Endodermal cell (in vitro differentiated cells): ENCODE measurements at regions not wholly inside any gene's neighbourhood (a gene's known extent, or its start where the extent isn't known, plus 50 kb on each side); places are given as distances from the start of the nearest gene placed in this dataset.

Experiments used
- DNase-seq: peaks from one replicate; pipeline ENCODE4 v3.0.0-alpha.2; 2017
- H3K27ac ChIP-seq: 2 replicates; pipeline ENCODE4 v1.5.1; 2013; ENCODE audit warnings: mild to moderate bottlenecking, low read depth, low read length, moderate library complexity
- H3K27me3 ChIP-seq: 2 replicates; pipeline ENCODE4 v1.6.1; 2013; ENCODE audit warnings: mild to moderate bottlenecking, low read length, moderate library complexity; ENCODE audit not compliant: insufficient read depth, control insufficient read depth, poor library complexity, severe bottlenecking
- H3K36me3 ChIP-seq: 2 replicates; pipeline ENCODE4 v1.7.0; 2013; ENCODE audit warnings: mild to moderate bottlenecking, low read length, moderate library complexity; ENCODE audit not compliant: control insufficient read depth, insufficient read depth
- H3K4me1 ChIP-seq: one replicate; pipeline ENCODE4 v1.7.0; 2013; ENCODE audit warnings: low read length; ENCODE audit not compliant: control insufficient read depth, insufficient read depth
- H3K4me3 ChIP-seq: 2 replicates; pipeline ENCODE4 v1.5.1; 2013; ENCODE audit warnings: mild to moderate bottlenecking, low read length, moderate library complexity
- H3K9ac ChIP-seq: 2 replicates; pipeline ENCODE4 v1.6.1; 2013; ENCODE audit warnings: mild to moderate bottlenecking, low read length, moderate library complexity; ENCODE audit not compliant: poor library complexity, severe bottlenecking; ENCODE audit errors: extremely low read depth
- H3K9me3 ChIP-seq: 2 replicates; pipeline ENCODE4 v1.6.1; 2013; ENCODE audit warnings: mild to moderate bottlenecking, low read length, moderate library complexity; ENCODE audit not compliant: control insufficient read depth
- H3K27ac Mint-ChIP-seq: 2 replicates; pipeline ENCODE4 v1.8.0; 2020; ENCODE audit warnings: mixed read lengths
- H3K27me3 Mint-ChIP-seq: 2 replicates; pipeline ENCODE4 v1.8.0; 2021; ENCODE audit warnings: mild to moderate bottlenecking, mixed read lengths; ENCODE audit not compliant: insufficient read depth
- H3K36me3 Mint-ChIP-seq: 2 replicates; pipeline ENCODE4 v1.8.0; 2020; ENCODE audit warnings: low read depth, mixed read lengths
- H3K4me1 Mint-ChIP-seq: 2 replicates; pipeline ENCODE4 v1.8.0; 2020; ENCODE audit warnings: mixed read lengths
- H3K4me3 Mint-ChIP-seq: 2 replicates; pipeline ENCODE4 v1.8.0; 2020; ENCODE audit warnings: mild to moderate bottlenecking, moderate library complexity, mixed read lengths
- H3K9me3 Mint-ChIP-seq: 2 replicates; pipeline ENCODE4 v1.8.0; 2020; ENCODE audit warnings: mild to moderate bottlenecking, mixed read lengths
- WGBS, 2 experiments: methylation state at CpG; one replicate each; pipeline versions ENCODE4 v1.1.5 to v1.1.7; 2013; ENCODE audit warnings: missing lambda C conversion rate in 2 of 2, mixed read lengths in 1 of 2; ENCODE audit not compliant: insufficient coverage in 1 of 2, insufficient read length in 1 of 2; 5-methylcytosine and 5-hydroxymethylcytosine counted together
- TF ChIP-seq, protein P1 (sequence below): fragments of 200-600 bp; sonication (generic); conservative IDR thresholded peaks from 2 replicates; pipeline ENCODE4 v1.5.0; 2021; ENCODE audit warnings: antibody characterized with exemption, mild to moderate bottlenecking

DNA sequence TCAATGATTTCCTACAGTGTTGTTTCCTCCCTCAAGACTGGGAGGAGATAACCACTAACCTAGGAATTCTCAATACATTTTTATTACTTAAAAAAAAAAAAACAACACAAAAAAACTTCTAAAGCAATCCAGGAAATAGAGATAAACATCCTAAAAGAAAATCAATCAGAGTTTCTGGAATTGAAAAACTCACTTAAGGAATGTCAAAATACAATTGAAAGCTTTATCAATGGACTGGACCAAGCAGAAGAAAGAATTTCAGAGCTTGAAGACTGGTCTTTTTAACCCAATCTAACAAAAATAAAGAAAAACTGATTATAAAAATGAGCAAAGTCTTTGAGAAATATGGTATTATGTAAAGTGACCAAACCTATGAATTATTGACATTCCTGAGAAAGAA is 394.1 kb downstream of the XPNPEP1 start:
- Mint-ChIP-seq H3K4me3 (no peak overlapping the region), H3K4me1 (peaks cover 5% of the 10 kb centered on the region), H3K9me3 (peaks cover 33% of the 10 kb centered on the region), H3K27me3 (no peaks in the 10 kb centered on the region), H3K36me3 (no peaks in the 10 kb centered on the region), H3K27ac (no peak overlapping the region)
- DNase-seq = no peak
- Histone ChIP-seq H3K9me3 (peaks cover 47% of the 10 kb centered on the region), H3K36me3 (no peaks in the 10 kb centered on the region), H3K4me1 (no peaks in the 10 kb centered on the region), H3K27ac (no peak overlapping the region), H3K9ac (no peak overlapping the region), H3K4me3 (no peak overlapping the region), H3K27me3 (no peaks in the 10 kb centered on the region)
- TF ChIP-seq, protein P1, sequence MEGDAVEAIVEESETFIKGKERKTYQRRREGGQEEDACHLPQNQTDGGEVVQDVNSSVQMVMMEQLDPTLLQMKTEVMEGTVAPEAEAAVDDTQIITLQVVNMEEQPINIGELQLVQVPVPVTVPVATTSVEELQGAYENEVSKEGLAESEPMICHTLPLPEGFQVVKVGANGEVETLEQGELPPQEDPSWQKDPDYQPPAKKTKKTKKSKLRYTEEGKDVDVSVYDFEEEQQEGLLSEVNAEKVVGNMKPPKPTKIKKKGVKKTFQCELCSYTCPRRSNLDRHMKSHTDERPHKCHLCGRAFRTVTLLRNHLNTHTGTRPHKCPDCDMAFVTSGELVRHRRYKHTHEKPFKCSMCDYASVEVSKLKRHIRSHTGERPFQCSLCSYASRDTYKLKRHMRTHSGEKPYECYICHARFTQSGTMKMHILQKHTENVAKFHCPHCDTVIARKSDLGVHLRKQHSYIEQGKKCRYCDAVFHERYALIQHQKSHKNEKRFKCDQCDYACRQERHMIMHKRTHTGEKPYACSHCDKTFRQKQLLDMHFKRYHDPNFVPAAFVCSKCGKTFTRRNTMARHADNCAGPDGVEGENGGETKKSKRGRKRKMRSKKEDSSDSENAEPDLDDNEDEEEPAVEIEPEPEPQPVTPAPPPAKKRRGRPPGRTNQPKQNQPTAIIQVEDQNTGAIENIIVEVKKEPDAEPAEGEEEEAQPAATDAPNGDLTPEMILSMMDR = no peak

DNA sequence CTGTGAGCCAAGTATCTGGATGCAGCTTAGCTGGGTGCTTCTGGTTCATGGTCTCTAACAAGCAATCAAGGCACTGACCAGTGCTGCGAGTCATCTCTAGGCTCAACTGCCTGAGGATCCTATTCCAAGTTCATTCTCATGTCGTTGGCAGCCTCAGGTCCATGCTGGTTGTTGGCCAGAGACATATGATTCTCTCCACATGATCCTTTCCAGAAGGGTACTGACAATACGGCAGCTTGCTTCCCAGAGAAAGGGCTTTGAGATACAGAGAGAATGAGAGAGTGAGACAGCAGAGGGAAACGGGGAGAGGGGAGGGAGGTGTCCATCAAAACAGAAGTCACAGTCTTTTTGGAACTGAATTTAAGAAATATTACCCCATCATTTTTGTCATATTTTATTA is 405.6 kb downstream of the XPNPEP1 start:
- H3K4me3 ChIP-seq = no peak overlapping the region
- H3K9me3 ChIP-seq = peaks cover 40% of the 10 kb centered on the region
- H3K36me3 Mint-ChIP-seq = no peaks in the 10 kb centered on the region
- no peak overlapping the region for H3K27ac Mint-ChIP-seq
- H3K4me1 ChIP-seq = no peaks in the 10 kb centered on the region
- H3K27me3 ChIP-seq = no peaks in the 10 kb centered on the region
- peaks cover 2% of the 10 kb centered on the region for H3K27me3 Mint-ChIP-seq
- TF ChIP-seq, protein P1 = no peak
- no peak for DNase-seq
- H3K9me3 Mint-ChIP-seq = peaks cover 5% of the 10 kb centered on the region
- H3K4me3 Mint-ChIP-seq = no peak overlapping the region
- 61 to 88% methylated on average over 2 to 4 of the region's 4 CpGs for WGBS, 2 experiments
- H3K36me3 ChIP-seq = no peaks in the 10 kb centered on the region
- H3K9ac ChIP-seq = no peak overlapping the region
- no peaks in the 10 kb centered on the region for H3K4me1 Mint-ChIP-seq
- H3K27ac ChIP-seq = no peak overlapping the region

DNA sequence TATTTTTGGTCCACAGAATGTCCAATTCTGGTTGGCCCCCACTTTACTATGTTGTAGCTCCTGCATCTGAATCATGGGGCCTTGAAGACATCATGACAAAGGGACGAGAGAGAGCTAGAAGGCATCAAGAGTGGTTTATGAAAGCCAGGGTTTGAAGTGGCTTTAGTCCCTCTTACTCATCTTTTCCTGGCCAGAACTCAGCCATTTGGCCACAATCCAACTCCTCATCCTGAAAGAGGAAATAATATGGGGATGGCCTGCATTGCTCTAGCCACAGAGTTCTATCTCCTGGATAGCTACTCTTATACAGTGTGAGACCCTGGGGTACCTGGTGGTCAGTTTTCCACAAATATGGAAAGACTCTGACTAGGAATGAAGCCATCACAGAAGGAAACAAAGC is 418.9 kb downstream of the XPNPEP1 start:
- Histone ChIP-seq H3K9me3 (peaks cover 33% of the 10 kb centered on the region), H3K27me3 (no peaks in the 10 kb centered on the region), H3K9ac (no peak overlapping the region), H3K27ac (no peak overlapping the region), H3K4me3 (peak overlapping the region; percentile 44), H3K36me3 (no peaks in the 10 kb centered on the region), H3K4me1 (no peaks in the 10 kb centered on the region)
- 0% methylated on average over 1 of the region's 1 CpG for WGBS, 2 experiments
- H3K4me1 Mint-ChIP-seq = no peaks in the 10 kb centered on the region
- TF ChIP-seq, protein P1 = no peak
- H3K4me3 Mint-ChIP-seq = no peak overlapping the region
- no peak overlapping the region for H3K27ac Mint-ChIP-seq
- no peak for DNase-seq
- H3K27me3 Mint-ChIP-seq = no peaks in the 10 kb centered on the region
- peaks cover 28% of the 10 kb centered on the region for H3K9me3 Mint-ChIP-seq
- no peaks in the 10 kb centered on the region for H3K36me3 Mint-ChIP-seq
